Neural cell (in vitro differentiated cells): ENCODE measurements at regions not wholly inside any gene's neighbourhood (a gene's known extent, or its start where the extent isn't known, plus 50 kb on each side); places are given as distances from the start of the nearest gene placed in this dataset.

Experiments
- H2AFZ ChIP-seq: fragments of 200-600, 300-800 bp; sonication (generic), shearing (Covaris generic); 2 replicates; pipeline ENCODE4 v1.6.0; 2014; ENCODE audit warnings: low read depth, mild to moderate bottlenecking, antibody characterized with exemption, low read length, moderate library complexity
- H3F3A ChIP-seq: fragments of 200-600 bp; shearing (Covaris generic); 2 replicates; pipeline ENCODE4 v1.6.1; 2016; ENCODE audit warnings: mild to moderate bottlenecking, moderate library complexity, mixed read lengths, antibody characterized with exemption, low read length; ENCODE audit not compliant: insufficient read depth, poor library complexity, severe bottlenecking
- H3K27ac ChIP-seq: fragments of 200-600, 300-800 bp; sonication (generic), shearing (Covaris generic); 2 replicates; pipeline ENCODE4 v1.5.1; 2014; ENCODE audit warnings: mild to moderate bottlenecking, low read length, moderate library complexity
- H3K27me3 ChIP-seq: fragments of 300-800, 200-600 bp; sonication (generic), shearing (Covaris generic); 2 replicates; pipeline ENCODE4 v1.6.0; 2014; ENCODE audit warnings: mild to moderate bottlenecking, low read depth, low read length, moderate library complexity; ENCODE audit not compliant: insufficient read depth
- H3K36me3 ChIP-seq: fragments of 300-800, 200-600 bp; sonication (generic), shearing (Covaris generic); 2 replicates; pipeline ENCODE4 v1.5.1; 2014; ENCODE audit warnings: mild to moderate bottlenecking, antibody characterized with exemption, low read length, moderate library complexity; ENCODE audit not compliant: insufficient read depth
- H3K4me2 ChIP-seq: fragments of 300-800, 200-600 bp; sonication (generic), shearing (Covaris generic); 2 replicates; pipeline ENCODE4 v1.6.0; 2014; ENCODE audit warnings: mild to moderate bottlenecking, low read length
- H3K4me3 ChIP-seq: fragments of 300-800, 200-600 bp; sonication (generic), shearing (Covaris generic); 2 replicates; pipeline ENCODE4 v1.5.1; 2014; ENCODE audit warnings: mild to moderate bottlenecking, low read length, moderate library complexity
- H3K79me2 ChIP-seq: fragments of 200-600 bp; shearing (Covaris generic); replicated peaks from 2 replicates; pipeline ENCODE4 v1.6.0; 2014; ENCODE audit warnings: mild to moderate bottlenecking, low read length, moderate library complexity; ENCODE audit not compliant: insufficient read depth
- H3K9ac ChIP-seq: fragments of 300-800, 200-600 bp; sonication (generic), shearing (Covaris generic); 2 replicates; pipeline ENCODE4 v1.6.1; 2016; ENCODE audit warnings: mild to moderate bottlenecking, low read length, mixed read lengths
- H3K9me2 ChIP-seq: fragments of 200-600 bp; shearing (Covaris generic); 2 replicates; pipeline ENCODE4 v1.6.1; 2016; ENCODE audit warnings: mild to moderate bottlenecking, low read length, mixed read lengths; ENCODE audit not compliant: insufficient read depth
- H3K9me3 ChIP-seq: fragments of 200-600, 300-800 bp; sonication (generic), shearing (Covaris generic); 2 replicates; pipeline ENCODE4 v1.6.1; 2016; ENCODE audit warnings: mild to moderate bottlenecking, mixed run types, low read length, moderate library complexity, mixed read lengths
- H4K20me1 ChIP-seq: fragments of 200-600 bp; shearing (Covaris generic); 2 replicates; pipeline ENCODE4 v1.6.1; 2016; ENCODE audit warnings: mild to moderate bottlenecking, mixed run types; ENCODE audit not compliant: insufficient read depth
- SMC3 ChIP-seq: fragments of 450-650 bp; conservative IDR thresholded peaks from 2 replicates; pipeline ENCODE4 v1.6.1; 2014; ENCODE audit warnings: antibody characterized with exemption, mild to moderate bottlenecking, moderate library complexity; ENCODE audit not compliant: poor library complexity
- TAF1 ChIP-seq: IDR thresholded peaks from 2 replicates; pipeline ENCODE4 v1.6.1; 2012; ENCODE audit warnings: low read depth
- TF ChIP-seq, protein P1 (sequence below): IDR thresholded peaks from 2 replicates; pipeline ENCODE4 v1.6.1; 2012; ENCODE audit warnings: borderline replicate concordance

DNA sequence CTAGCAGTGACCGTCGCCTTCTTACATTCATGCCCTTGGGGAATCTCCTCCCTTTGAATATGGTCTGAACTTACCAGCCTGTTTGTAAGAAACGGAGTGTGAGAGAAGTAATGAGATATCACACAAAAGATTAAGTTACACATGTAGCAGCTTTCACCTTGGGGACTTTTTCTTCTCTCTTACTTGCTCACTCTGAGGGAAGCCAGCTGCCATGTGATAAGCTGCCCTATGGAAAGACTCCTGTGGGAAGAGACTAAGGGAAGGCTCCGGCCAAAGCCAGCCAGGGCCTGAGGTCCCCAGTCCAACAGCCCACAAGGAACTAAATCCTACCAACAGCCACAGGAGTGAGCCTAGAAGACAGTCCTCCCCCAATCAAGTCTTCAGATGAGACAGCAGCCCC is 190.4 kb upstream of the TSC22D2 start:
- H3K4me3 ChIP-seq = no peak overlapping the region
- no peaks in the 10 kb centered on the region for H3F3A ChIP-seq
- H3K9me2 ChIP-seq = no peaks in the 10 kb centered on the region
- H4K20me1 ChIP-seq = no peaks in the 10 kb centered on the region
- no peak overlapping the region for H3K9ac ChIP-seq
- no peaks in the 10 kb centered on the region for H3K9me3 ChIP-seq
- H3K4me2 ChIP-seq = no peak overlapping the region
- H3K79me2 ChIP-seq = no peaks in the 10 kb centered on the region
- H3K36me3 ChIP-seq = no peaks in the 10 kb centered on the region
- H3K27ac ChIP-seq = no peak overlapping the region
- TF ChIP-seq, protein P1, sequence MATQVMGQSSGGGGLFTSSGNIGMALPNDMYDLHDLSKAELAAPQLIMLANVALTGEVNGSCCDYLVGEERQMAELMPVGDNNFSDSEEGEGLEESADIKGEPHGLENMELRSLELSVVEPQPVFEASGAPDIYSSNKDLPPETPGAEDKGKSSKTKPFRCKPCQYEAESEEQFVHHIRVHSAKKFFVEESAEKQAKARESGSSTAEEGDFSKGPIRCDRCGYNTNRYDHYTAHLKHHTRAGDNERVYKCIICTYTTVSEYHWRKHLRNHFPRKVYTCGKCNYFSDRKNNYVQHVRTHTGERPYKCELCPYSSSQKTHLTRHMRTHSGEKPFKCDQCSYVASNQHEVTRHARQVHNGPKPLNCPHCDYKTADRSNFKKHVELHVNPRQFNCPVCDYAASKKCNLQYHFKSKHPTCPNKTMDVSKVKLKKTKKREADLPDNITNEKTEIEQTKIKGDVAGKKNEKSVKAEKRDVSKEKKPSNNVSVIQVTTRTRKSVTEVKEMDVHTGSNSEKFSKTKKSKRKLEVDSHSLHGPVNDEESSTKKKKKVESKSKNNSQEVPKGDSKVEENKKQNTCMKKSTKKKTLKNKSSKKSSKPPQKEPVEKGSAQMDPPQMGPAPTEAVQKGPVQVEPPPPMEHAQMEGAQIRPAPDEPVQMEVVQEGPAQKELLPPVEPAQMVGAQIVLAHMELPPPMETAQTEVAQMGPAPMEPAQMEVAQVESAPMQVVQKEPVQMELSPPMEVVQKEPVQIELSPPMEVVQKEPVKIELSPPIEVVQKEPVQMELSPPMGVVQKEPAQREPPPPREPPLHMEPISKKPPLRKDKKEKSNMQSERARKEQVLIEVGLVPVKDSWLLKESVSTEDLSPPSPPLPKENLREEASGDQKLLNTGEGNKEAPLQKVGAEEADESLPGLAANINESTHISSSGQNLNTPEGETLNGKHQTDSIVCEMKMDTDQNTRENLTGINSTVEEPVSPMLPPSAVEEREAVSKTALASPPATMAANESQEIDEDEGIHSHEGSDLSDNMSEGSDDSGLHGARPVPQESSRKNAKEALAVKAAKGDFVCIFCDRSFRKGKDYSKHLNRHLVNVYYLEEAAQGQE = no peak
- TF ChIP-seq TAF1 = no peak
- no peak overlapping the region for H2AFZ ChIP-seq
- no peaks in the 10 kb centered on the region for H3K27me3 ChIP-seq

DNA sequence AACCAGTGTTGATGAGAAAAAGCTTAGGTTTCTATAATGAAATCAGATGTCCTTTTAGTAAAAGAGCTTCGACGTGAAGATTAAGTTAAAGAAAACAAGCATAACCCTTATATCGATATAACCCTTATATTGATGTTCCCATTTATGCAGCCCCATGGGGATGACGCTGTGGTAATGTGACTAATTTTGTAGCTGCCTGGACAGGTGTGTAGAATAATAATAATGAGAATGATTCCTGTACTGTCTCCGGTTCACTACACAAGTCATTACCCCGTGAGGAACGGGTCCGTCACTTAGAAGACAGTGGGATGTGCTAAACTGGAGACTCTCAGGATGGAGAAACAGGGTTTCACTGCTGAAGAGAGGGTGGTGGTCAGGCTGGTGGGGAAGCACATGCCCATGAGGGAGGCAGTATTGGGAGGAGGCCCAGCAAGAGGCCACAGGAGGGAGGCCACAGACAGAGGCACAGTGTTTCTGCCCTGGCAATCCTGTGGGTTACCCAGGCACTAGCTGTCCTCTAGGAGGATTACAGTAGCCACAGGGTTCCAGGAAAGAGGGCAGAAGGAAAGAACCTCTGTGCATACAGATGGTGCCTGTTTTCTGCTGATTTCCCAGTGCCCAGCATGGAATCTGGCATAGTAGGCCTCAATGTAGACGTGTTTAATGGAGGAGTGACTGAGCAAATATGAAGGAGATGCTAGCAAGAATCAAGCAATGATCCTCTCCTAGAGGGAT is 191.1 kb upstream of the TSC22D2 start:
- no peaks in the 10 kb centered on the region for H3K9me3 ChIP-seq
- no peaks in the 10 kb centered on the region for H4K20me1 ChIP-seq
- no peak overlapping the region for H3K9ac ChIP-seq
- no peaks in the 10 kb centered on the region for H3K9me2 ChIP-seq
- H3K36me3 ChIP-seq = no peaks in the 10 kb centered on the region
- no peaks in the 10 kb centered on the region for H3K27me3 ChIP-seq
- TF ChIP-seq, protein P1 = no peak
- H3K27ac ChIP-seq = no peak overlapping the region
- no peaks in the 10 kb centered on the region for H3F3A ChIP-seq
- no peak overlapping the region for H3K4me2 ChIP-seq
- H3K4me3 ChIP-seq = no peak overlapping the region
- no peak overlapping the region for H2AFZ ChIP-seq
- no peaks in the 10 kb centered on the region for H3K79me2 ChIP-seq

- Histone ChIP-seq H3K27ac (no peak overlapping the region), H3K4me3 (no peak overlapping the region)
Measured at GRCh38 chr3:150216041-150216811, 191.9 kb upstream of the TSC22D2 start.

More at GRCh38 chr3:150216041-150216811, 191.9 kb upstream of the TSC22D2 start:
- Histone ChIP-seq H3K9me3 (no peaks in the 10 kb centered on the region), H3F3A (no peaks in the 10 kb centered on the region), H3K9ac (no peak overlapping the region), H3K79me2 (no peaks in the 10 kb centered on the region), H3K36me3 (no peaks in the 10 kb centered on the region), H4K20me1 (no peaks in the 10 kb centered on the region), H2AFZ (no peak overlapping the region), H3K4me2 (no peak overlapping the region), H3K9me2 (no peaks in the 10 kb centered on the region), H3K27me3 (no peaks in the 10 kb centered on the region)
- TF ChIP-seq SMC3 = no peak
- TF ChIP-seq, protein P1 = no peak
